Forelimb muscle (tissue), 1 donor: ENCODE measurements at regions not wholly inside any gene's neighbourhood (a gene's known extent, or its start where the extent isn't known, plus 50 kb on each side); places are given as distances from the start of the nearest gene placed in this dataset.

Source experiments
- DNase-seq: peaks from one replicate; pipeline ENCODE4 v3.0.0-alpha.2; 2013; ENCODE audit warnings: low read depth

DNA sequence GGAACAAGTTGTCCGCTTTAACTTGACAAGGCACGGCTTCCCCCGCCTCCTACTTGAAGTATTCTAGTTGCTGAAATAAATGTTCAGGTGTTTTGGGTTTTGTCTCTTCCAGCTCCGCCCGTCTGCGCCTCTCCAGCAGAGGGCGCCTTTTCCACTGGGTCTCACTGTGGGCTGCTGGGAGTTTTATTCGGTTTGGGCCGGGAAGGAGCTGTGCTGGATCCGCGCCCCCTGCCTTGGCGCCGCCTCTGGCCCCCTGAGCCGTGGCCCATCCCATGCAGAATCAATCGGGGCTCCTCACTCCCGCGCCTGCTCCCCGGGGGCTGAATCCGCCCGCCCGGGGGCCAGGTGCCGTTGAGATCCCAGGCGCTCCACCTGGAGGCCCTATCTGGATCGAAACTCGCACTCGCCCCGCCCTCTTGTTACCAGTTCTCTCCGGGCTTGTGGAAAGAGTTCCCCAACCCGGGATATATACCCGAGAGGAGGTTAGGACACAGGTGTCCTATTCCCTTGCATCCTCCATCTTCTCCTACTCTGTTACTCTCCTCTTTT, 51.0 kb upstream of the TCF21 start:
- DNase-seq = no peak
